Endothelial cell (in vitro differentiated cells): ENCODE measurements at regions not wholly inside any gene's neighbourhood (a gene's known extent, or its start where the extent isn't known, plus 50 kb on each side); places are given as distances from the start of the nearest gene placed in this dataset.

Source experiments
- DNase-seq: peaks from one replicate; pipeline ENCODE4 v3.0.0; 2021; ENCODE audit warnings: low spot score
- H3K27ac Mint-ChIP-seq: one replicate; pipeline ENCODE4 v1.8.0; 2021; ENCODE audit warnings: mixed read lengths, inconsistent platforms; ENCODE audit not compliant: unreplicated experiment
- H3K27me3 Mint-ChIP-seq: one replicate; pipeline ENCODE4 v1.8.0; 2021; ENCODE audit warnings: mild to moderate bottlenecking, moderate library complexity, mixed read lengths, inconsistent platforms; ENCODE audit not compliant: unreplicated experiment
- H3K36me3 Mint-ChIP-seq: one replicate; pipeline ENCODE4 v1.8.0; 2021; ENCODE audit warnings: mild to moderate bottlenecking, low read depth, mixed read lengths, inconsistent platforms; ENCODE audit not compliant: unreplicated experiment
- H3K4me1 Mint-ChIP-seq: one replicate; pipeline ENCODE4 v1.8.0; 2021; ENCODE audit warnings: mild to moderate bottlenecking, mixed read lengths, inconsistent platforms; ENCODE audit not compliant: unreplicated experiment
- H3K4me3 Mint-ChIP-seq: one replicate; pipeline ENCODE4 v1.8.0; 2021; ENCODE audit warnings: mild to moderate bottlenecking, mixed read lengths, inconsistent platforms; ENCODE audit not compliant: unreplicated experiment
- H3K9me3 Mint-ChIP-seq: one replicate; pipeline ENCODE4 v1.8.0; 2021; ENCODE audit warnings: mixed read lengths, inconsistent platforms; ENCODE audit not compliant: unreplicated experiment
- CTCF ChIP-seq: fragments of 200-600 bp; sonication (generic); IDR thresholded peaks from one replicate; pipeline ENCODE4 v1.5.0; 2021; ENCODE audit warnings: antibody characterized with exemption; ENCODE audit not compliant: unreplicated experiment

- Mint-ChIP-seq H3K27ac (no peak overlapping the region), H3K4me1 (no peaks in the 10 kb centered on the region)
These were observed 925.5 kb downstream of the SLC4A3 start for GRCh38 chr2:220552790-220553535.

DNA sequence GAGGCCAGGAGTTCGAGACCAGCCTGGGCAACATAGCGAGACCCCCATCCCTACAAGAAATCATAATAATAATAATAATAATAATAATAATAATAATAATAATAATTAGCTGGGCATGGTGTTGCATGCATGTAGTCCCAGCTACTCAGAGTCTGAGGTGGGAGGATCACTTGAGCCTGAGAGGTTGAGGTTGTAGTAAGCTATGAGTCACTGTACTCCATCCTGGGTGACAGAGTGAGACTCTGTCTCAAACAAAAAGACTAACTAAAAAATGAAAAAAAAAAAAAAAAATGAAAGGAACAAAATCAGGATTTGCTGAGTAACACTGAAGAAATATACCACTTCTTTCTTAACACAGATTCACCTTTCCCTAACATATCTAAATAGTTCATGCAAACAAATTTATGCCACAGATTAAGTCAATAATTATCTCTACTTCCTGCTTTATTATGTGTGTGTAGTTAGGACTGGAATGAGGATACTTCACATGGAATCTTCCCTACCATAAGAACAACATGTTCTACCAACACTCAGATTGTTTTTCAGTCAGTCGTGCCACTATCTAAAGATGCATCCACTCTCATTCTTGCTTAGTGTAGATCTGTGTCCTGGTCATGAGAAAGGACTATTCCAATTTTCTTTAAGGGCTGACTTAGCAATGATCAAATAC, 928.7 kb downstream of the SLC4A3 start:
- TF ChIP-seq CTCF, result no peak
- no peaks in the 10 kb centered on the region for H3K27me3 Mint-ChIP-seq
- H3K9me3 Mint-ChIP-seq, result peaks cover 4% of the 10 kb centered on the region
- no peak overlapping the region for H3K4me3 Mint-ChIP-seq
- no peaks in the 10 kb centered on the region for H3K36me3 Mint-ChIP-seq
- H3K4me1 Mint-ChIP-seq, result no peaks in the 10 kb centered on the region
- DNase-seq, result no peak
- no peak overlapping the region for H3K27ac Mint-ChIP-seq

More at GRCh38 chr2:220552790-220553535, 925.5 kb downstream of the SLC4A3 start:
- DNase-seq, result no peak
- Mint-ChIP-seq H3K9me3 (no peaks in the 10 kb centered on the region), H3K36me3 (no peaks in the 10 kb centered on the region), H3K27me3 (no peaks in the 10 kb centered on the region), H3K4me3 (no peak overlapping the region)
- TF ChIP-seq CTCF, result no peak

DNA sequence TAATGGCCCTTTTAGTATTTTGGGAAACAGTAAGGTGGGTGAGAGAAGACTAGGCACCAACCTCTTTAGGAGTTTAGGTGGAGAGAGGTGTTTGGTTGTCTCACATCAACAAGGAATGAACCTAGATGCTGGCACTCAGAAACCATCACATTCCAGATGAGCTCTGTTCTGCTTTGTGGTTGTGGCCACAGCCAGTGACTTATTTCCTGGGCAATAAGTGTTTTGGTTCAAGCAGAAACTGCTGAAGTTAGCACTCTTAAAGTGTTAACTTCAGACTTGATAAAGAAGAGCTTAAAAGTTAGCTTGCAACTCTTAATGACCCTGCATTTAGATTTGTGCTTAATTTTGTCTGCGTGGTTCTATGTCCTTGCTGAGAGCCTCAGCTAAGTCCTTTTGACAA, 929.2 kb downstream of the SLC4A3 start:
- no peak for DNase-seq
- no peak for TF ChIP-seq CTCF
- Mint-ChIP-seq H3K4me1 (no peaks in the 10 kb centered on the region), H3K27ac (no peak overlapping the region), H3K4me3 (no peak overlapping the region), H3K27me3 (no peaks in the 10 kb centered on the region), H3K9me3 (peaks cover 4% of the 10 kb centered on the region), H3K36me3 (no peaks in the 10 kb centered on the region)

DNA sequence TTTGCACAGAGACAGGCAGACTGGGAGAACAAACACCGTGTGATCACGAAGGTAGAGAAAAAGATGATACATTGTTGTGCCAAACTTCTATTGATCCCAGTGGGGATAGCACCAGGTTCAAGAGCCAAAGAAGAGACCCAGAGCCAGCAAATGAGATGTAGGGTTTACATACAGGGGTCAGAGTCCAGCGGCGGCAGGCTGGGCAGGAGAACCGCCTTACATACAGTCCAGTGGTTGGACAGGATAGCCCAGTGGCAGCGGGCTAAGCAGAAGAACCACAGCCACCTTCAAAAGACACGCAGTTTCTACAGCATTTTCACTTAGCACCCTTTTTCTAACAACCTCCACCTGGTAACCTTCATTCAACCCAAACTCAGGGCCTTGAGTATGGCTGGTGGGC, 932.8 kb downstream of the SLC4A3 start:
- H3K27me3 Mint-ChIP-seq, result no peaks in the 10 kb centered on the region
- no peaks in the 10 kb centered on the region for H3K36me3 Mint-ChIP-seq
- no peak overlapping the region for H3K27ac Mint-ChIP-seq
- H3K9me3 Mint-ChIP-seq, result peaks cover 4% of the 10 kb centered on the region
- H3K4me1 Mint-ChIP-seq, result no peaks in the 10 kb centered on the region
- no peak for TF ChIP-seq CTCF
- DNase-seq, result no peak
- H3K4me3 Mint-ChIP-seq, result no peak overlapping the region
